ENCODE measurements at regions not wholly inside any gene's neighbourhood (a gene's known extent, or its start where the extent isn't known, plus 50 kb on each side); places are given as distances from the start of the nearest gene placed in this dataset.

DNA sequence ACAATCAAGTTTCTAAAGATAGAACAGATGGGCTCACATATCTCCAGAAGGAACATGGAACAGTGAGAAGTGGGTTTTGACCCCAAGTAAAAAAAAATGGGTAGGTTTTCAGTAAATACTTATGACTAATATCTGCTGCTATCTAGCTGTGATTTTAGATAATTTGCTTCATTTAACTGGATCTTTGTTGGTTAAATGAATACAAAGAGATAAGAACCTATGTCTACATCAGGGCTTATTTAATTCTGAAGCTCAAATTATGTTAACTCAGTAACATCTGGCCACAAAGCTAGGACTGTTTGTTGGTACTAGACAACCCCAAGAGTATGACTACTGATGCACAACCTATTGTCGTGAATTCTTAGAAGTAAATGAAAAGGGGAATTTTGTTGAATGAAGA lies 144.4 kb upstream of the SESN3 start:
- no peak for DNase-seq

DNA sequence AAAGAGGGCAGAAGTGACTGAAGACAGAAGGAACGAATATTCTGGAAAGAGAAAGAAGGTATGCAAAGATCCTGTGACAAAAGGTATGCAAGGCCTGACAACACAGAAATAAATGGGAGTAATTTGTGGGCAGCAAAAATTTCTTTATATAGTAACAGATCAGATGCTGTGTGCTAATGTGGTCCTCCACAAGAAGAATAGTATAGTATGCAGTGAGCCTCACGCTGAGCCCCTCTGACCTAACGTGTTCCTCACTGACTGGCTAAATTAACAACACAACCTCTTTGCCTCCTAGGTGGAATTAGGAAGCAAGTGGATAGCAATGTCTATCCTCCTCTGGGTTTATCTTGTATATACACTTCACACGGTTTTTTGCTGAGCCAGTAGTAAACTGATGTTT lies 143.1 kb upstream of the SESN3 start:
- no peak for DNase-seq

DNA sequence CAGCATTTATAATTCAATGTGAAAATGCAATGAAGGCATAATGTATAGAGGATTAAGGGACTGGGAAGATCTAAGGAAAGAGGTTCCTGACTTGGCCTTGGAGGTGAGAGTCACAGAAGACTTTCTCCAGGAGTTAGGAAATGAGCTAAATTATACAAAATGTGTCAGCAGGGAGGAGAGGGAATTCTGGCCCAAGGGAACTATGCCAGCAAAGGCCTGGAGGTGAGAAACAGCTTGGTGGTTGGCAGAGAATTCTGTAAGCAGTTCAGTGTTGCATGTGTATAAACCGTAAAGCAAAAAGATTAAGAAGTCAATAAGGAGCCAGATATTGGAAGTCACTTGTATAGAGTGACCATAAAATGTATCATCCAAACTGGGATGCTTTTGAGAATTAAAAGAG lies 142.2 kb upstream of the SESN3 start:
- DNase-seq = no peak

DNA sequence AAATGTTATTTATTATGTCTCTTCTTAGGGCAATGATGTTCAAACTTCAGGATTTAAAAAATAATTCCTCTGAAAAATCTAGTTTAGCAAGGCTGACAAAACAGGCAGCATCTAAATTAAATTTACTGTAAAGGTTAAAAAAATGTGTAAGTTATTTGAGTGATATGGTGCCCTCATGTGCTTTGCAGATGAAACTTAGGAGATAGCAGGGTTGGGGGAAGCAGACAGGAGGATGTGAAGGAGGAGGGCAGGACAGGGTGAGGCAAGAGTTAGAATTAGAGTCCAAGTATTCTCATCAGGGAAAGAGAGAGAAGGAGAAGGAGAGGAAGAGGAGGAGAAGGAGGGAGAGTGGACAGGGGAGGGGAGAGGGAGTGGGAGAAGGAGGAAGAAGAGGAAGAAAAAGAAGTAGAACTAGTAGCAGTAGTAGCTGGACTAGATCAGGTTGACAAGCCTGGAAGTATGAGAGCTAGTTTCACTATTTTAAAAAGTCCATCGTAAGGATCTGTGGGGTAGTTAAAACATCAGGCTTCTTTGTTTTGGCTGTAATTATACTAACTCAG lies 141.2 kb upstream of the SESN3 start:
- no peak for DNase-seq

- DNase-seq = no peak
Observed at GRCh38 chr11:95371153-95371552, 140.2 kb upstream of the SESN3 start.

DNA sequence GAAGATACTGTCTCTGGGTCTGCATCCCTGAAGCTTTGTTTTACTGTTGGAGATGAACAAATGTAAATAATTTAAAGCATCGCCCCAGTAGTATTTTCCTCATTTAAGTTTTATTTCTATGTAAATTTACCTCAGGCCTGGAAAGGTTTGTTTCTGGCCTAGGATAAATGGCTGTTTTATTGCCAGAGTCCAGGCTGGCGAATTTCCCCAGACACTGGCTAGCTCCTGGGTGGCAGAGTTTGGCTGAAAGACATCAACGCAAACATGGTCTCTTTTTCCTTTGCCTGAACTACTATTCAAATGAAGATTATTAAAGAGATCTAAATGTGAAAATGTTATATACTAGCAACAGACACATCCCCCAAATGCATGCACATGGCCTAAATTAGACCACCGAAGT lies 136.7 kb upstream of the SESN3 start:
- no peak for DNase-seq

DNA sequence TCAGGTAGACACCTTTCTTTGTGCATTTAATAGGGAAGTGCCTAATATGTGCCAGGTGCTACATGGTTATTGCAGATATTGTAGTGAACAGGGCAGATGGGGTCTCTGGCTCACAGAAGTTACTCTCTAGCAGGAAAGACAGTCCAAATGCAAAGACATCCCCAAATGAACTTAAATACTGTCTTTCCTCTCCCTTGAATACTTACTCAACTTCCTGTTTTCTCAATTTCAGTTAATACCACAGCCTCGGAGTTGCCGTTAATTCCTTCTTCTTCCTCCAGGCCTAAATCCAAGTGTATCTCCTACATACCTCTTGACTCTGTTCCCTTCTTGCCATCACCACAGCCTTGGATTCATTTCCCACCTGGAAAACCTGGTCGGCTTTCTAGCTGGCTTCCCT lies 134.3 kb upstream of the SESN3 start:
- DNase-seq = no peak

DNA sequence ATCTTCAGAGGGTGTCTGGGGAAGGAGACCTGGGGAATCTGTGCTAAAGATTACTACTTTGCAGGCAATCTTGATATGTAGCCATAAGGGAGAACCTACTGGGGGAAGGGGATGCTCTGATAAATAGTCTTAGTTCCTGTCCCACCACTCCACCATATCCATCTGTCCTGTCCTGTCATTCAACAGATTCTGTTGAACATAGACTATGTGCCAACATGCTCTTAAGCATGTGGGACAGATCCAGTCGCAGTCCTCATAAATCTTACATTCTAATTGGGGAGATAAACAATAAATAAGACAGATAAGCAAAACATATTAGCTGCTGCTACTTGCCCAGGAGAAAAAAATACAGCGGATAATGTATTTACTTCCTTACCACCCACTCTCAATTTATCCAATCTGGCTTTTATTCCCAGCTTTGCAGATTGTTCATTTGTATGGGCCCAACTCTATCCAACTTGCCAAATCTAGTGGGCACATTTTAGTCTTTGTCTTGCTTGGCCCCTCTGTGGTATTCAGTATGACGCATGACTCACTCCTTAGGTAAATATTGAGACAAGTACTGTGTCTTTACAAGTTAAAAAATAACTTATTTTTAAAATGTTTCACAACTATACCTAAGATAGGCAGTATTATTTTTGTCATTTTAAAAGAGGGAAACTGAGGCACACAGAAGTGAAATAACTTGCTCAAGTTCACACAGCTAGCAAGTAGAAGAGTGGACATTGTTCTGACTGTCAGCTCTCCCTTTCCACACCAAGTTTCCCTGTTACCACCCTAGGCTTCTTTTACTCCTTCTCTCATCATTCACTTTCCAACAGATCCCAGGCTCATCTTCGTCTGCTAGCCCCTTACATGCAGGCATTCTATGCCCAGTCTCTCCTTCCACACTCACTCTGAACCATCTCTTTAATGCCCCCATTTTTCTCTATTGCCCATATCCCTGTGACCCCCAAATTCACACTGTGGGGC lies 133.6 kb upstream of the SESN3 start:
- peak; percentile 4 for DNase-seq

- DNase-seq = no peak
Observed at GRCh38 chr11:95363708-95364107, 132.7 kb upstream of the SESN3 start.

GRCh38 chr11:95363164-95363563 lies 132.2 kb upstream of the SESN3 start:
- DNase-seq = no peak

- no peak for DNase-seq
Observed at GRCh38 chr11:95361180-95361579, 130.2 kb upstream of the SESN3 start.

DNA sequence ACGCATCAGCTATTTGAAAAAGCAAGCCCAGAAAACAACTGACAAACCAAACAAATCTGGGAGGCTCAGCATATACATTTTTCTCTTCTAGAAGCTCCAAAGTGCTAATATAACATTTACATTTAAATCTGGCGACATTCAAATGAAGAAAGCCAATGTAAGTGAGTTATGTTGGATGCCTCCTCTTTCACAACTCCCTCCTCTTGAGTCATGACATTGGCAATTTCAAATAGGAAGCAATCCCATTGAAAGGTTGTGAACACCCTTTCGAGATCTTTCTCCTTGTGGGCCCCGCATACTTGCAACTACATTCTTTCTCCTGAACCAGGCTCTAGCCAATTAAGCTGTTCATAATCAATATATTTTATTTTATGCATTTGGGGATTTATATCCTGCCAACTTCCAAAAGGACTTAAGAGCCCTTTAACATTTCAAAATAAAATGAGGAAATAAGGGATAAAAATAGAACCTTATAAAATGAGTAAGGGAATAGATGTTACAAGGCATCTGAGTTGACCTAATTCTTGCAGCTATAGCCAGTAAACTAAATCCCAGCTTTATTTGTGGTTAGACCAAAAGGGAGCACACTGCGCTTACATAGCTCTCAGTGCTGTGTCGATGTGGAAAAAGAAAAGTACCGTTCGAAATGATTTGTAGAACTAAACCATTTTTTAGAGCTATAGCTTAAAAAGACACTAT lies 129.5 kb upstream of the SESN3 start:
- no peak for DNase-seq

DNA sequence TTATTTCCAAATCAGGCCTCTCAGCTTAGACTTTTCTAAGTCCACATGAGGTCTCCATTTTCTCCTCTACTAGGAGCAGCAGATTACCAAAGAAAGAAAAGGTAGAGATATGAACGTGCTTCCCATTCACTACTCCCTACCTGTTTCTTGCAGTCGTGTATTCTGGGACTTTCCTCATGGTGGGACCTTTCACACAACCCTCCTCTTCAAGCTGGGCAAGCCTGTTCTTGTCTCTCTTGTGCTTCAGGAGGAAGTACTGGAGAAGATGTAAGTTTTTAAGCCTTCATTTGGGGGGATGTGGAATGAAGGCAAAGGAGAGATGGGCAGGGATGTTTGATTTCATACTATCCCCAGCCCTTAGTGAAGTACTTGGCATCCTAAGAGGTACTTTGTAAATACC lies 128.8 kb upstream of the SESN3 start:
- no peak for DNase-seq

DNA sequence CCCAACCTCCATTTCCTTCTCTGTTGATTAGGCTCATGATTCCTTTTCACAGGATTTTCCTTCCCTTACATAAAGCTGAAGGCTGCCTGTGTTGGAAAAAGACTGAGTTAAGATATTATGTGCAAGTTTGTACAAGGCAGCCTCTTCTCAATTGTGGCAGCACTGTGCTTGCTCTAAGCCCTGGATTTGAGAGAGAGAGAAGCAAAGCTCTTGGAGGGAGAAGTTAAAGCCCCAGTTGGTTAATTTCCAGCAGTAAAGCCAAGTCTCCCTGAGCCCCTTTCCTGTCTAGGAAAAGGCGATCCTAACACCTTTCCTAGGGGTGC lies 128.3 kb upstream of the SESN3 start:
- no peak for DNase-seq

- DNase-seq = no peak
Observed at GRCh38 chr11:95358511-95359340, 127.7 kb upstream of the SESN3 start.

DNA sequence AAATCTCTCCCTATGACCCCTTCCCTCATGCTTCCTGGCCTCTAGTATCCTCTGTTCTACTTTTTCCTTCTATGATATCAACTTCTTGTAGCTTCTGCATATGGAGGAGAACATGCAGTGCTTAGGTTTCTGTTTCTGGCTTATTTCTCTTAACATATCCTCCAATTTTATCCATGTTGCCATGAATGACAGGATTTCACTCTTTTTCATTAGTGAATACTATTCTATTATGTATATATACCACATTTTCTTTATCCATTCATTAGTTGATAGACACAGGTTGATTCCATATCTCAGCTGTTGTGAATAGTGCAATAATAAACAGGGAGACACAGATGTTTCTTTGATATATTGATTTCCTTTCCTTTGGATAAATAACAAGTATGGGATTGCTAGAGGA lies 123.3 kb upstream of the SESN3 start:
- no peak for DNase-seq

DNA sequence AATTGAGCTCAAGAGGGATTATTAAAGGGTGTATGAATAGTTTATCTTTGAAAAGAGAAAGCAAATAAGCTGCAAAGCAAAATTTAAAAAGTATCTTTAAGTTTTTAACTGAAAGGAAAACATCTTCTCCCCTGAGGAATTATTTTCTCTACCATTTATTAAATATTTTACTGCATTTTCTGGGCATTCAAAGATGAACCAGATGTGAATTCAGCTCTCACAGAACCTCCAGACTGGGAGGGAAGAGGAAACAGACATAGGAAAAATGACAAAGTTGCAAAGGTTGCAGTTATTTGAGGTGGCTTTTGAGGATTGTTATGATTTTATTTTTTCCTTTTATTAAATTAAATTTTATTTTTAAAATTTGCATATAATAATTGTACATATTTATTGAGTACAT lies 122.7 kb upstream of the SESN3 start:
- no peak for DNase-seq

DNA sequence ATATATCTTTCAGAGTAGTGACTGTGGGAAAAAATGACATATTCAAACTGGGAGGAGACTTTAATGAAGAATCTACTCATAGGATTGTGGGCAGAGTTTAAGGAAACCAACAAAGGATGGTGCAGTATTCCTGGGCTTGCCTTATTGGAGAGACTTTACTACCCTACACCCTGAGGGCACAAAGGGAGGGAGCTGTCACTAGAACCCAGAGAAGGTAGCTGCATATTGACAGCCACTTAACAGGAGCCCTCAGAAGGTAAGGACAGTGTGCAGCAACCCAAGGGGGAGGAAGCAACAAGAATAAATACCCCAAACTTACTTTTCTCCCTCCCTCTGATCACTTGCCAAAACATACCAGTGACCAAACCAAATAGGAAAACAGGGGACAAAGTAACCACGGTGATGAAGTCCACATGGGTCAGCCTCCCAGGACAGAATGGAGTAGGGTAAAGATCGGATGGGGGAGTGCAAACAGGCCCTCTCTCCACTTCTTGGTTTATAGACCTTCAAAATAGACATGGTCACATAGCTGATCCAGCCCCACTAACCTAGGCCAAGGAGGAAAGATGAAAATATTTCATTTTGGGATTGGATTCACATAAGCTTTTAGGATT lies 121.8 kb upstream of the SESN3 start:
- no peak for DNase-seq

GRCh38 chr11:95349345-95349942 lies 118.4 kb upstream of the SESN3 start:
- DNase-seq = no peak

DNA sequence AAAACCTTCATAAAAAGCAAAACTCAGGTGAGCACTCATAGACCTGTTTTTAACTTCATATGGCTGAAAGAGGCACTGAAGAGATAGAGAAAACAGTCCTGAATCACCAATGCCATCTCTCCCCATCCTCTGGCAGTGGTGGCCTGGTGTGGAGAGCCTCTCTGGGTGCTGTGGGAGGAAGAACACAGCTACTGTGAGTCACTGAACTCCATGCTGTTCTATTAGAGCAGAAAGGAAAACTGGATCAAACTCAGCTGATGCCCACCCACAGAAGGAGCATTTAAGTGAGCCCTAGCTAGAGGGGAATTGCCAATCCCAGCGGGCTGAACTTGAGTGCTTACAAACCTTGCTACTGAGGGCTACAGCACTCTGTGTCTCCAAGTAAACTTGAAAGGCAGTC lies 115.3 kb upstream of the SESN3 start:
- DNase-seq = no peak

DNA sequence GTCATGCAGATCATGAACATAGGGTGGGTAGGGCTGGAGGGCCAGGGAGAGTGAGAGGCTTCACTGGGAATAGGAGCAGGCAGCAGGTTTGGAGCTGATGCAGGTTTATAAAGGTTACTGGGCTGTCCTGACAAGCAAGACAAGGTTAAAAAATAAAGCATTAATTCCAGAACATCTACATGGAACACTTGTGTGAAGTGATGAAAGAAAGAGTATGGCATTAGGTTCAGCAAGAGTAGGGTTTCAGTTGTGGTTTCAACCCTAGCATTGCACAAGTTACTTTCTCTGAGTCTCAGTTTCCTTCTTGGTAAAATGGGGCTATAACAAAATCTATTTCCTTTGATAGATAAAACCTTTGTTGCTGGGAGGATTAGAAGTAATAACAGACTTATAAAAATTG lies 114.6 kb upstream of the SESN3 start:
- no peak for DNase-seq

DNA sequence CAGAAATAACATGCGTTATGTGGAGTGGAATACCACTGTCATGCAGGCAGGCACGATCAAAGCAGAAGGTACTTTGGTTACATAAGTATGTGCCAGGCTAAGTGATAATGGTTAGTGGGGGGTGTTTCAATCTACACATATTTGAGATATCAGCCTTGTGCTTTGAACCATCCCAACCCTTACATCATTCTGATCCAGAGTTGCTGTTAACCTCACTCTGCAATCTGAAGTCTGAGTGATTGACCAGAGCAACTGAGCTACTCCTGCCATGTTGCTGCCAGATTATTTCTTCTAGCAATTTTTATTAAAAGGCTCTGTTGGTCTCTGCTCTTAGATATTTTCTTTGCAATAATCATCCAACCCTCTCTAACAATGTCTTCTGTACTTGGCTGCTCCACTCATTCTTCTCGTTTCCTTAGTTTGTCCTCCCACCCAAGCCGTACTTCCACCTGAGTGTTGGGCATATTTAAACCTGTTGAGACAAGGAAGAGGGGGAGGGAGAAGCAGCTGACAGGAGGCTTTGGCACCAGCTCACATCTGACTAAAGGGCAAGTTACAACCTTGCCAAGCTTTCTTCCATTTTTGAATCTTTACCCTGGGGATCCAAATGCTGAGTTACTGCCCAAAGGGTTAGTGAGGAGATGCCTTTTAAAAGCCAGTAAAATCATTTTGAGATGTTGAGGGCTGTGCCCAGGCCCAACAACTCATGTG lies 114.1 kb upstream of the SESN3 start:
- no peak for DNase-seq

All from HCEC 1CT (cell line).